Stimulated activated naive CD8-positive, alpha-beta T cell treated with anti-CD3 and anti-CD28 coated beads, Interleukin-15, amount 100 ng/mL, for 72 hours (primary cell): ENCODE measurements at regions not wholly inside any gene's neighbourhood (a gene's known extent, or its start where the extent isn't known, plus 50 kb on each side); places are given as distances from the start of the nearest gene placed in this dataset.

Experiments used
- ATAC-seq: fragments of 150-1000 bp; cut with Tn5 transposase; 2 replicates; pipeline ENCODE4 v1.10.0; 2021; ENCODE audit warnings: mild to moderate bottlenecking, moderate library complexity
- DNase-seq, 2 donors: peaks; one replicate each; pipeline ENCODE4 v3.0.0; 2021 to 2022
- H3K27ac Mint-ChIP-seq, 2 donors: one replicate each; pipeline ENCODE4 v1.8.0; 2022; ENCODE audit warnings: mild to moderate bottlenecking in 2 of 2, mixed read lengths in 2 of 2, moderate library complexity in 2 of 2
- H3K27me3 Mint-ChIP-seq: one replicate; pipeline ENCODE4 v1.8.0; 2022; ENCODE audit warnings: mixed read lengths
- H3K4me1 Mint-ChIP-seq: one replicate; pipeline ENCODE4 v1.8.0; 2022; ENCODE audit warnings: mild to moderate bottlenecking, mixed read lengths
- H3K4me3 Mint-ChIP-seq, 2 donors: one replicate each; pipeline ENCODE4 v1.8.0; 2022; ENCODE audit warnings: mild to moderate bottlenecking in 2 of 2, mixed read lengths in 2 of 2, moderate library complexity in 1 of 2
- H3K9me3 Mint-ChIP-seq, 2 donors: one replicate each; pipeline ENCODE4 v1.8.0; 2022; ENCODE audit warnings: mixed read lengths in 2 of 2

DNA sequence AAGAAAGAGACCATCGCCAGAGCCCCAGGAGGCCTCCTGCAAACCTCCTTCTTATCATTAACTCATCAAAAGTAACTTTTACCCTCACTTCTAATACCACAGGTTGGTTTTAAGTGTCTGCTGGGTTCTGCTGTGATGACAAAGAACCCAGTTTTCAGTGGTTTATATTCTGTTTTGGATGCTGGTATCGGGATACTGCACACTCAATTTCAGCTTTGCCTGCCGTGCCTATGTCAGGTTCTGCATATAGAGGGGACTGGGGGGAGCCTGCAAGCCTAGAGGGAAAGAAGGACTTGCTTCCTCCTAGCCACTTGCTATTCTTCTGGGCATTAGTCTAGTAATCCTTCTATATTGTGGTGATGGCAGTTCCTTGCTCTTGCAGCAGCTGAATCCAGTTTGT is 242.4 kb downstream of the KCNRG start:
- peak; percentile 27 to 46 for DNase-seq
- ATAC-seq = peak; percentile 93
- peaks cover 24% of the 10 kb centered on the region for H3K4me1 Mint-ChIP-seq
- H3K4me3 Mint-ChIP-seq = no peak overlapping the region
- no peaks in the 10 kb centered on the region for H3K9me3 Mint-ChIP-seq
- peak overlapping the region in 1 of 2 donors; percentile 37 for H3K27ac Mint-ChIP-seq
- H3K27me3 Mint-ChIP-seq = peaks cover 28% of the 10 kb centered on the region

DNA sequence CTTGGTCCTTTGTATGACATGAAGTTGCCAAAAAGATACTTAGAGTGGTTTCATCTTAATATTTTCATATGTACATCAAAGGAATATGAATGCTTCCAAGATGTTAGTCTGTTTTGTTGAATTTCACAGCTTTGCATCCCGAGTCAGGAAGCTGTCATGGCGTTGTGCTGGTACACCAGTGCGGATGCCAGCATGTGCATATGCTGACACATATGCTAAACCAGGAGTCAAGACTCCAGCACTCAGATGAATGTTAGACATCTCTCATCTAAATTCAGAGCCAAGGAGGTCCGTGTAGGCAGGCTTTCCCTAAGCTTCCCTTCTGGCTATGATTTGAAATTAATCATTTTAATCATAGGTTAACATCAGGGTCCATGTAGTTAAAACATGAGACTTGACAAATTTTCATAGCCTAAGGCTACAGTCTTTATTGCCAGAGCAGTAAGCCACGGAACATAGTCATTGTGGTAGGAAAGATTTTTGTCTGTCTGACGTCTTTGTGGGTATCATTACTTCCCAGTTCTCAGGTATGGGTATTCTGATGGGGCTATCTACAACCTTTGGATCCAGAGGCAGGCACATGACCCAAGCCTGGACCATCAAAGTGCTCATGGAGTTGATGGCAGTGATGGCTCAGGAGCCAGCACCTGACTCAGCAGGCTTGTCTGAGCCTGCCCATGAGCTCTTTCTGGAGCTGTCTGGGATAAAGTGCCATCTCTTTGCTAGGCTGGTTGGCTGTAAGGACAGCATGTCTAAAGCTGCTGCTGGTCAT is 246.1 kb downstream of the KCNRG start:
- peaks cover 31% of the 10 kb centered on the region for H3K27me3 Mint-ChIP-seq
- H3K9me3 Mint-ChIP-seq = no peaks in the 10 kb centered on the region
- ATAC-seq (no peak), DNase-seq (no peak)
- H3K27ac Mint-ChIP-seq = no peak overlapping the region
- no peak overlapping the region for H3K4me3 Mint-ChIP-seq
- H3K4me1 Mint-ChIP-seq = peaks cover 18% of the 10 kb centered on the region

DNA sequence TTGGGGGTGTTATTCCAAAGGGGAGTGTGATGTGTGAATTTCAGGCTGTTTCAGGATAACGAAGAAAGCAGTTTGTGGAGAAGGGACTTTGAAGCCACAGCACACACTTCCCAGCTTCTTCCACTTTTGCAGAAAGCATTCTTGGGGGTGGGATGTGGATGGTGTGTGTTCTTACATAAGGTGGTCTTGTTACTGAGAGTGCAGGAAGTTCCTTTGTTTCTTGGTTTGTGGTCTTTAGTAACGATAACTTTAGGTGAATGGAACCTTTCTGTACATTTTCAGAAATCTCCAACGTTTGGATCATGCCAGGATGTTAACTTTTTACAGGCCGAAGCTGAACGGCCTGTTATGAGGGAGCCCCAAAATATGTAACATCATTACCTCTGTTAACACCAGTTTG is 251.8 kb downstream of the KCNRG start:
- Mint-ChIP-seq H3K27me3 (peaks cover 46% of the 10 kb centered on the region), H3K4me1 (no peaks in the 10 kb centered on the region), H3K27ac (no peak overlapping the region), H3K4me3 (no peak overlapping the region), H3K9me3 (peaks cover 0 to under 1% of the 10 kb centered on the region in 2 donors)
- DNase-seq (no peak), ATAC-seq (no peak)

DNA sequence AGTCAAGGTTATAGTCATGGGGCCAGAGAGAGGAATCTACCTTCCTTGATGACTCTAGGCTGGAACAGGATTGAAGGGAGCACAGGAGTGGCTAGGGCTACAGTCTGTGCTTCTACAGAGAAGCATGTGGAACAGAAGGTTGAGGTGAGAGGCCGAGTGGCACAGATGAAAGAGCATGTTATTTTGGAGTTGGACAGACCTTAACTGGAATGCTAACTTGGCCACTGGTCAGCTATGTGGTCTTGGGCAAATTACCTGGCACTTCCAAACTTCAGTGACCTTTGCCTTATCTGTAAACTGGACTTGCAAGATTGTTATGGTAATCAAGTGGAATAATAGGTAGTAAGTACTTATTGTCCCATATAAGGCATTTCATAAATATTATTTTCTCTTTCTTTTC is 252.7 kb downstream of the KCNRG start:
- H3K4me1 Mint-ChIP-seq = no peaks in the 10 kb centered on the region
- H3K27me3 Mint-ChIP-seq = peaks cover 51% of the 10 kb centered on the region

DNA sequence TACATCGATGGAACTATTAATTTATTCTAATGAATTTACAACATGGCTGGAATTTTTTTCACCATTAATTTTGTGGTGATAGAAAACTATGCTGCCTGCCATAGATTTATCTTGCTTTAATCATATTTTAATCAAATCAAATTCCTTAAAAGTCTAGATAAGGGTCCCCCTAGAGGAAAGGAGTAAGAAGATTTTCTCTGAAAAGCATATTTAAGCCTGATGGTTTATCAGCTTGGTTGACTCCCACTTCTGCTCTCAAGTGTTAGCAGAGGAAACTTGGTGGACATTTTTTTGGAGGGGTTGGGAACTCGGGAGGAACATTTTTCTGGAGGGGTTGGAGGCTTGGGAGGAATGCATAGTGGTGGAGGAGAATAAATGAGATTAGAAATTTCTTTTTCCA is 253.3 kb downstream of the KCNRG start:
- Mint-ChIP-seq H3K27ac (no peak overlapping the region), H3K27me3 (peaks cover 51% of the 10 kb centered on the region), H3K9me3 (peaks cover 0 to 3% of the 10 kb centered on the region in 2 donors), H3K4me3 (no peak overlapping the region), H3K4me1 (no peaks in the 10 kb centered on the region)
- DNase-seq = no peak
- no peak for ATAC-seq

More for the DNA sequence above, 252.7 kb downstream of the KCNRG start:
- no peak overlapping the region for H3K4me3 Mint-ChIP-seq
- DNase-seq (no peak), ATAC-seq (no peak)
- no peak overlapping the region for H3K27ac Mint-ChIP-seq
- H3K9me3 Mint-ChIP-seq = peaks cover 0 to 3% of the 10 kb centered on the region in 2 donors

DNA sequence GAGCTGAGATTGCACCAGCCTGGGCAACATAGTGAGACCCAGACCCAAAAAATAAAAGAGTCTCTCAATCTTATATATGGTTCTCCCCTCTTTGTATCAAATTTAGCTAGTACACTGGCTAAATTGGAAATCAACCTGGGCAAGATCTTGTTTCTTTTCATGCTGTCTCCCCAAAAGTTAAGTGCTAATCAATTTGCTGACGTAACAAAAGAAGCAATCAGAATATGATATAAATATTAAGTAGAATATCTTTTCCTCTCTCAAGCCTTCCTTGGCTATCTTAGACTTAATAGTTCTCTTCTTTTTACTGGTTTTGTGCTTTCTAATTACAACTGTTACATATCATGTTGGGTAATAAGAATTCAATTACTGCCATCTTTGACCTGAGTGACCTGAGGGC is 258.9 kb downstream of the KCNRG start:
- H3K4me3 Mint-ChIP-seq = no peak overlapping the region

DNA sequence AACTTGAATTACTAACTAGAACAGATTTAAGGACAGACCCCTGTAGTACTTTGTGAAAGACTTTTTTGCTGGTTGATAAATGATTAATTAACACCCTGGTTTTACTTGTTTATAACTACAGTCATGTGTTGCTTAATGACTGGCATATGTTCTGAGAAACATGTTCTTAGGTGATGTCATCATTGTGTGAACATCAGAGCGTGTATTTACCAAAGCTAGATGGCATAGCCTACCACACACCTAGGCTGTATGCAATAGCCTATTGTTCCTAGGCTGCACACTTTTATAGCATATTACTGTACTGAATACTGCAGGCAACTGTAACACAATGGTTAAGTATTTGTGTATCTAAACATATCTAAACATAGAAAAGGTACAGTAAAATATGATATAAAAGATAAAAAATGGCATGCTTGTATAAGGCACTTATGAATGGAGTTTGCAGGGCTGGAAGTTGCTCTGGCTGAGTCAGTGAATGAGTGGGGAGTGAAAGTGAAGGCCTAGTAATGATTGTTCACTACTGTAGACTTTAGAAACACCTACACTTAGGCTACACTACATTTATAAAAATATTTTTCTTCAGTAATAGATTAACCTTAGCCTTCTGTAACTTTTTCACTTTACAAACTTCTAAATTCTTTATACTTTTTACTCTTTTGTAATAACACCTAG is 260.3 kb downstream of the KCNRG start:
- no peak overlapping the region for H3K27ac Mint-ChIP-seq
- H3K9me3 Mint-ChIP-seq = peaks cover 3 to 16% of the 10 kb centered on the region in 2 donors
- H3K27me3 Mint-ChIP-seq = peaks cover 33% of the 10 kb centered on the region
- no peak overlapping the region for H3K4me3 Mint-ChIP-seq
- DNase-seq (no peak), ATAC-seq (no peak)
- H3K4me1 Mint-ChIP-seq = no peaks in the 10 kb centered on the region

More for the DNA sequence above, 258.9 kb downstream of the KCNRG start:
- no peaks in the 10 kb centered on the region for H3K4me1 Mint-ChIP-seq
- H3K27ac Mint-ChIP-seq = no peak overlapping the region
- DNase-seq (no peak), ATAC-seq (no peak)
- H3K9me3 Mint-ChIP-seq = peaks cover 3 to 16% of the 10 kb centered on the region in 2 donors
- peaks cover 37% of the 10 kb centered on the region for H3K27me3 Mint-ChIP-seq

DNA sequence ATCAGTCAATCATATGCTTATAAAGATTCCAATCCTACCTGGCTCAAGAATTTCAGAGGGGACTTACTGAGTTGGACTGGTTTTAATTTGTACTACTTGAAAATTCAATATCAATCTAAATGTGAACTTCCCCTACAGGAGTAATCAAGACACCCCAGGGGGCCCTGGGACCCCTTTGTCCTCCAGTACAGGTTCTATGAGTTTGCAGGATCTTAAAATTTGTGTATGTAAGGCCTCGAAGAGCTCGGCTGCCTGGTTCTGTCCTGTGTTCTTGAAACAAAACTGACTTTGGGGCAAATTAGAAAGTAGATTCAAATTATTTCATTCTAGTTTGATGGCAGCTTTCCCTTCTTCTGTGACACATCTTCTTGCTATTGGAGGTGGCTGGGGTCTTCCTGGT is 261.3 kb downstream of the KCNRG start:
- Mint-ChIP-seq H3K9me3 (peaks cover 3 to 16% of the 10 kb centered on the region in 2 donors), H3K4me1 (no peaks in the 10 kb centered on the region), H3K27me3 (peaks cover 23% of the 10 kb centered on the region), H3K4me3 (no peak overlapping the region), H3K27ac (no peak overlapping the region)
- ATAC-seq (no peak), DNase-seq (no peak)

DNA sequence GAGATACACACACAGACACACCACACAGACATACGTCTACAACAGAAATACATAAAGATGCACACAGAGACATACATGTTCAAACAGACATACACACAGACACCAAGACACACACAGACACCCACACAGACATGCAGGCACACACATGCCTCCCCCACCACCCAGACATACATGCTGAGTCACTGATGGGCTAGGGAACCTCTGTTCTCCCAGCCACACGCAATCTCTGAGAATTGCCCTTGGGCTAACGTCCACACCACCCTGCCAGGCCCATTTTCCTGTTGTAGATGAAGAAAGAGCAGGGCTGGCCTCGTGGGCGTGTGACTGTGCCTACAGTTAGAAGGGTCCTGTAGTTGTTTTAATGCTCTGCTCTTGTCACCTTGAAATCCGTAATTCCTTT is 261.9 kb downstream of the KCNRG start:
- ATAC-seq (no peak), DNase-seq (no peak)
- Mint-ChIP-seq H3K27me3 (peaks cover 23% of the 10 kb centered on the region), H3K9me3 (peaks cover 3 to 18% of the 10 kb centered on the region in 2 donors), H3K4me1 (no peaks in the 10 kb centered on the region), H3K4me3 (no peak overlapping the region), H3K27ac (no peak overlapping the region)

DNA sequence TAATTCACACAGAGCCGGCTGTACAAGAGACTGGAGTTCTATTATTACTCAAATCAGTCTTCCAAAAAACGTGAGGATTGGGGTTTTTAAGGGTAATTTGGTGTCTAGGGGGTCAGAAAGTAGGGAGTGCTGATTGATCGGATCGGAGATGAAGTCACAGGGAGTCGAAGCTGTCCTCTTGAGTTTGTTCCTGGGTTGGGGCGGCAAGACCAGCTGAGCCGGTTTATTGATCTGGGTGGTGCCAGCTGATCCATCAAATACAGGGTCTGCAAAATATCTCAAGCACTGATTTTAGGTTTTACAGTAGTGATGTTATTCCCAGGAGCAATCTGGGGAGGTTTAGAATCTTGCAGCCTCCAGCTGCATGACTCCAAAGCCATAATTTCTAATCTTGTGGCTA is 262.7 kb downstream of the KCNRG start:
- Mint-ChIP-seq H3K9me3 (peaks cover 5 to 23% of the 10 kb centered on the region in 2 donors), H3K4me1 (no peaks in the 10 kb centered on the region), H3K27ac (no peak overlapping the region), H3K27me3 (peaks cover 27% of the 10 kb centered on the region), H3K4me3 (no peak overlapping the region)
- DNase-seq = no peak
- no peak for ATAC-seq

DNA sequence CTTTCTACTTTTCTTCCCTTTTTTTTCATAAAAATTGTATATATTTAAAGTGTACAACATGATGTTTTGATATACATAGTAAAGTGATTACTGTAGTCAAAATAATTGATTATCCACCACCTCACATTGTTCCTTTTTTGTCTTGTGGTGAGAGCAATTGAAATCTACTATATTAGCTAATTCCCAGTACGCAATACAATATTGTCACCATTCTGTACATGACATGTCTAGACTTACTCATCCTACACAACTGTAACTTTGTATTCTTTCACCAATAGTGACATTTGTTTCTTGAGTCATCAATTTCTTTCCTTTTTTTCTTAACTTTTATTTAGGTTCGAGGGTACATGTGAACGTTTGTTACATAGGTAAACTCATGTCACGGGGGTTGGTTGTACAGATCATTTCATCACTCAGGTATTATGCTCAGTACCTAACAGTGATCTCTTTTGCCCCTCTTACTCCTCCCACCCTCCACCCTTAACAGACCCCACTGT is 265.2 kb downstream of the KCNRG start:
- ATAC-seq (no peak), DNase-seq (no peak)
- Mint-ChIP-seq H3K9me3 (peaks cover 5 to 23% of the 10 kb centered on the region in 2 donors), H3K4me3 (no peak overlapping the region), H3K27me3 (peaks cover 41% of the 10 kb centered on the region), H3K27ac (no peak overlapping the region), H3K4me1 (peaks cover 16% of the 10 kb centered on the region)

DNA sequence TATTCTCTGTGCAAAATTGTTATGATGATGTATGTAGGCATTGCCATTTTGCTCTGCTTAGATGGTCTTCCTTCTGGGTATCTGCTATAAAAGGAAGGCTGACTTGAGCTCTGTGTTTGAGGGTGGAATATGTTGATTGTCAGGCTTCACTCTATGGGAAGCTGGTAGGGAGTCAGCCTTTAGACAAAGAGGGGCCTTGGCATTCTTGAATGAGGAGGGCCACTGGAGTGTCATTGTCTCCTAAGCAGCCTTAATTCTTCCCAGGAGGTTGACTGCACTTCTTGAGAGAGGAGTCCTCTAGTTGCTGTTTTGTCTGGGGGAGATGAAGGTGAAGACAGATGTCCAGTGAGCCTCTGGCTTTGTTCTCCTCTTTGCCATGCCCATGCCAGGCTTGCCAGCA is 266.8 kb downstream of the KCNRG start:
- H3K9me3 Mint-ChIP-seq = peaks cover 5 to 19% of the 10 kb centered on the region in 2 donors
- no peak overlapping the region for H3K4me3 Mint-ChIP-seq
- H3K27ac Mint-ChIP-seq = no peak overlapping the region
- peaks cover 17% of the 10 kb centered on the region for H3K4me1 Mint-ChIP-seq
- no peak for ATAC-seq
- no peak for DNase-seq
- H3K27me3 Mint-ChIP-seq = peaks cover 37% of the 10 kb centered on the region

DNA sequence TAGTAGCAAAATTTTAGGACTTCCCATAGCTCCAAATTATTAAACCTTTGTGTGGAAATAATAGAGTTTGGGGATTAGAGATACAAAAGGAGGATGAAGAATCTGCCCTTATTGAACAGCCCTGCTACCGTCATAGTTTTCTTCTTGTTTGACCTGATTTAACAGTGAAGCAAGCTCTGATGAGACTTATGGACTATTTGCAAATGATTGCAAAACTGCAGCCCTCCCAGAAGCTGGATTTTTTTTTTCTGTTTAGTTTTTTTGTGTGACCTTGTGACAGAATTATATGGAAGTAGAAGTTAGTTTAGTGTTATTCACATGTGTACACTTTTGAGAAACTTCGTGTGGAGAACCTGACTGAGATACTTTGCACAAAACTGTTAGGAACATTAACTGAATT is 267.8 kb downstream of the KCNRG start:
- ATAC-seq = no peak
- Mint-ChIP-seq H3K4me3 (no peak overlapping the region), H3K27ac (no peak overlapping the region), H3K4me1 (peaks cover 17% of the 10 kb centered on the region), H3K27me3 (peaks cover 27% of the 10 kb centered on the region), H3K9me3 (peaks cover 5 to 9% of the 10 kb centered on the region in 2 donors)
- no peak for DNase-seq

DNA sequence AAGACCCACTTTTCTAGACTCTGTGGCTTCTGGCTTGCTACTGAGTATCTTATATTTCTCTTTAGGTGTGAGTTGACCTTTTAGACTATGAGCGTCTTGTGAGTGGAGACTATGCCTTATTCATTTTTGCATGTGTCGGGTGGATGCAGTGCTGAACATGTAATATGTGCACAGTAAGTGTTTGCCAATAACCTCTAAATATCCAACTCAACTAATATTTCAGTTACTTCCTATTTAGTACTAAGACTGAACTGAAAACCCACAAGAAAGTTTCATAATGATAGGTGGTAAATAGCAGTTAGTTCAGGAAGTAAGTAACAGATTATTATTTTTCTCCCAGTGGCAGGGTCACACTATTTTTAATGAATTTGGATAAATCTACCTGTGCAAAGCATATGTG is 269.3 kb downstream of the KCNRG start:
- ATAC-seq = peak; percentile 45
- peaks cover 35% of the 10 kb centered on the region for H3K27me3 Mint-ChIP-seq
- DNase-seq = no peak
- H3K4me3 Mint-ChIP-seq = no peak overlapping the region
- H3K4me1 Mint-ChIP-seq = peaks cover 17% of the 10 kb centered on the region
- peaks cover 5 to 15% of the 10 kb centered on the region in 2 donors for H3K9me3 Mint-ChIP-seq
- H3K27ac Mint-ChIP-seq = no peak overlapping the region

DNA sequence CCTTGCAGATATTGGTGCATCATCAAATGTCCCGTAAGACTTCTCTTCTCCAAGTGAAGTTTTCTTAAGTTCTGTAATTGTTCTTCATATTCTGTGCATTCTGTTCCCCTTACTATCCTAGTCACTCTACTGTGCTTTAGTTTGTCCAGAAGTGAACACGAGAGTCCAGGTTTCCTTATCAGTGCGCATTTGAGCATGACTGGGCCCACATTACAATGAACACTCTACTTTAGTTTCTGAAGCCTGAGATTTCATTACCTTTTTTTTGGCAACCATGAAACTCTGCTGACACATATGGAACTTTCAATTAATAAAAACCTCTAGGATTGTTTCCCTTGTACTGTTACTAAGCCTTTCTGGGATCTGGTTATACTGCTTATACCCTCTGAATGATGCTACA is 270.0 kb downstream of the KCNRG start:
- no peak for DNase-seq
- no peak overlapping the region for H3K4me3 Mint-ChIP-seq
- ATAC-seq = no peak
- no peak overlapping the region for H3K27ac Mint-ChIP-seq
- H3K27me3 Mint-ChIP-seq = peaks cover 37% of the 10 kb centered on the region
- peaks cover 17% of the 10 kb centered on the region for H3K4me1 Mint-ChIP-seq
- peaks cover 5 to 19% of the 10 kb centered on the region in 2 donors for H3K9me3 Mint-ChIP-seq

DNA sequence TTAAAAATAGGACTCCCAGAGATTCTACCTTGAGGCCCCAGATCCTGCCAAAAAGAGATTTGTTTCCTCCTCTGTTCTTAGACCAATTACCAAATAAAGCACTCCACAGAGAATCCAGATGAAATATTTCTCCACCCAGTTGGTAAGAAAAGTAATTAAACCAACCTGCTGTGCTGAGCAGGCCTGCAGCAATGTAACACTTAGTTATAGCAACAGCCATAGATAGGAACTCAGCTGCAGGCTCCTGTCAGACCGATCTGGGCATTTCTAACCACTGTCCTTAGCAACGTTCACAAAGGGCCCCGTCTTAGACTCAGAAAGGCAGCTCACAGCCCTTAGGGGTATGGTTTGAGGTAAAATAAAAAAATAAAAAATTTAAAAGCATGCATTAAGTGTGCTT is 271.1 kb downstream of the KCNRG start:
- no peak for DNase-seq
- ATAC-seq = no peak
- H3K4me1 Mint-ChIP-seq = peaks cover 17% of the 10 kb centered on the region
- peaks cover 5 to 19% of the 10 kb centered on the region in 2 donors for H3K9me3 Mint-ChIP-seq
- H3K27me3 Mint-ChIP-seq = peaks cover 47% of the 10 kb centered on the region
- no peak overlapping the region for H3K27ac Mint-ChIP-seq
- H3K4me3 Mint-ChIP-seq = no peak overlapping the region
